Hematopoietic multipotent progenitor cell treated with erythropoietin and hydrocortisone succinate and interleukin-3 and kit ligand, for 4 days (in vitro differentiated cells): ENCODE measurements at regions not wholly inside any gene's neighbourhood (a gene's known extent, or its start where the extent isn't known, plus 50 kb on each side); places are given as distances from the start of the nearest gene placed in this dataset.

Experiments used
- DNase-seq: peaks from one replicate; pipeline ENCODE4 v3.0.0-alpha.2; 2015

DNA sequence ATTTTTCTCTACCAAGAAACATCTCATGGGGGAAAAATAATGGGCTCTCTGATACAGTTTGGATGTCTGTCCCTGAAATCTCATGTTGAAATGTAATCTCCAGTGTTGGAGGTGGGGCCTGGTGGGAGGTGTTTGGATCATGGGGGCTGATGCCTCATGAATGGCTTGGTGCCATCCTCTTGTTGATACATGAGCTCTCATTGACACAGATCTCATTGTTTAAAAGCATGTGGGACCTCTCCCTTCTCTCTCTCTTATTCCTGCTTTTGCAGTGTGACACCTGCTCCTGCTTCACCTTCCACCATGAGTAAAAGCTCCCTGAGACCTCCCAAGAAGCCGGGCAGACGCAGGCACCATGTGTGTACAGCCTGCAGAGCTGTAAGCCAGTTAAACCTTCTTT is 332.5 kb upstream of the NRIP1 start:
- no peak for DNase-seq

DNA sequence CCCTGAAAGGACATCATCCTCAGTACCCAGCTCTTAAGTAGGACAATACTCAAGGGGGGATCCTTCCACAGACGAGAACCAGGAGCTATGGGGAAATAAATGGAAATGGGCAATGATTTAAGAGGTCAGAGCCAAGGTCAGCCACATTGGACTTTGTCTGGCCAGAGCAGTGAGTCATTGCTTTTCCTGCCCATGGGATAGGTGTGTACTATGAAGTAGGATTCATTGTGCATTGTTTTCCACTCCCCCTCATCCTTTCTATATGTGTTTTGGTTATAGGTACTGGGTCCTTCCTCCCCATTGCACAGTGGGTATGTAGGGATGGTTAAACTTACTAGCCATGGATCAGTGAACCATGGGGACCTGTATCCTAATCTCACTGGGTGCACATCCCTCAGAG is 328.9 kb upstream of the USP25 start:
- DNase-seq = no peak

DNA sequence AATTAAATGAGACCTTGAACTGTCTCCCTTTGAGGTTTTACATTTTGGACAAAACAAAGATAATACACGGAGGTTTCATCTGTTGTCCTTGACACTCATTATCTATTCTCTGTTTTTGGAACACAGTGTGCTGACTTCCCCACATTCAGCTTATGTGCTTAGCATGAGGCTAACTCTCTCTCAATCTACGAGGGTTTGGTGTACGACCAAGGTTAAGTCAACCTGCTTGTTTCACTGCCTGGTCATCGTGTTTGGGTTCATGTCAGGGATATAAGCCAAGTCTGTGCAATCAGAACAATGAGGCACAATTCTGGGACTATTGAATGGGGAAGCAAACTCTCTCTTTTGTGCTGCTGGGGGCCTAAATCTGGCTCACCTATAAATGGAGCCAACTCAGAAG is 328.5 kb upstream of the USP25 start:
- DNase-seq = no peak

DNA sequence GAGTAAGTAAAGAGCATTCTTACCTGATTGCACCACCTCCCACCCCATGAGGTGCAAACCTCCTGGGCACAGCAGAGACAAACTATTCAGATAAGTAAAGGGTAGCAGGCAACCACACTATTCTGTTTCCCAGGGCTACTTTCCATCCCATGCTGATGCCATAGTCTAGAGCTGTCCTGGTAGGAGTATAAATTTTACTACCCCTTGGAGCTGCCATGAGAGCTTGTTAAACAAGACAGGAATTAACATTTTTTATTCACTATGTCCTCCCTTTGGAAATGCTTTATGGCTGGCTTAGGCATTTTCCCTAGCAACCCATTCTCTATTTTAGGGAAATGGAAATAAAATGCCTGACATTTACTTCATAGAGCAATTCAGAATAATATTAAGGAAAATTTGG is 324.6 kb upstream of the USP25 start:
- DNase-seq = no peak

DNA sequence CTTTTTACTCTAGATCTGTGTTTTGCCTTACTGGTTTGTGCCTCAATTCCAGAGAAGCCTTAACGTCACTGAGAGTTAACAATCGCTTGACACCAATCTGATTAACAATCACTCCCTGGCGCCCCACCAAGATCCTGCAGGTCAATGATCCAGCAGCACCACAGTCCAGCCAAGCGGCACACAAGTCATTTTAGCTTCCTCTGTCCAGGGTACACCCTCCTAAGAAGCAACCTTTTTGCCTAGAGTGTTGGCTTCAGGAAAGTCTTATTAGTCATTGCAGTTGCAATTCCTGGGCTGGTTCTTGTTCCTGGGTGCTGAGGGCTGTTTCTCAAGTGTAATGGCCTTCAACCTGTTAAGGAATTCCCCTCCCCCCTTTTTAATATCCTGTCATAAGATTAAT is 323.0 kb upstream of the USP25 start:
- DNase-seq = no peak

DNA sequence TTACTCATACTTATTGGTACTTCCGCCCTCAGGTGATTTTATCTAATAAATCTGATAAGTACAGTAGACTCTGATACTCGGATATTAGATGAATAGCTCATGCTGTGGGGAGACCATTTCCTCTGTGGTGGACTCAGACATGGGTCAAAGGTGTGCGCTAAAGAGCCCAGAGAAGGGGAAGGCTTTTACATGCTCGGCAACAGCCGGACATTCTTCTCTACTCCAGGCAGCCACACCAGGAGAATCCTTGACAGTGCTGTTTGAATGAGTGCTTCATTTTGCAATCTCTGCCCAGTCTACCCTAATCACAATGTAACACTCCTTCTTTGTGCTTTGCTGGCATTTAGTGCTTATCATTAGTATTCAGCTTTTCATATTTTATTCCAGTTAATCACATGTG is 322.2 kb upstream of the USP25 start:
- no peak for DNase-seq

DNA sequence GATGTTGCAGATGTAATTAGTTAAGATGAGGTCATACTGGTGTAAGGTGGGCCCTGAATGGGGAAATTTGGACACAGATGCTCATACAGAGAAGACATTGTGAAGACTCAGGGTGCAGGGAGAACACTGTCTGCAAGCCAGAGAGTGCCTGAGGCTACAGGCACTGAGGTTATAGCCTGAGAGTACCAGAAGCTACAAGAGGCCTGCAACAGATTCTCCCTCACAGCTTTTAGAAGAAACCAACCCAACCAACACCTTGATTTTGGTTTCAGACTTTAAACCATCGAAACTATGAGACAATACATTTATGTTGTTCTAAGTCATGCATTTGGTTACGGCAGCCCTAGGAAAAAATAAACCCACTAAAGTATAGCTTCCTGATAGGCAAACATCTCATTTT is 321.7 kb upstream of the USP25 start:
- no peak for DNase-seq

DNA sequence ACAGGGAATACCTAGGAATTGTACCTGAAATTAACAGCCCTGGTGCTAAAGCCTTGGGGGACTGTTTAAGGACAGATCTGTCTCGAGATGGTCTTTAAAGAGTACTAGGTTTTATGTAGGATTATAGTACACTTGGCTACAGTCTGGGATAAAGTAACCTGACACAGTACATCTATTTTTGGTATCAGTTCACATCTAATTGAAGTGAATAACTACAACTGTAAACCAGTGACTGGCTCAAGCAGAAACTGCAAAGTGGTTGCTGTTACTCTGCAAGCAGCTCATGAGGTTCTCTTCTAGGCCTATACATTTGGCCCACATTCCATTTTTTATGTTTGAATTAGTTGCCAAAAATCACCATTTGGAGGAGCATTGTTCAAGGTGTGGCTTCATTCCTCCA is 320.8 kb upstream of the USP25 start:
- DNase-seq = no peak

DNA sequence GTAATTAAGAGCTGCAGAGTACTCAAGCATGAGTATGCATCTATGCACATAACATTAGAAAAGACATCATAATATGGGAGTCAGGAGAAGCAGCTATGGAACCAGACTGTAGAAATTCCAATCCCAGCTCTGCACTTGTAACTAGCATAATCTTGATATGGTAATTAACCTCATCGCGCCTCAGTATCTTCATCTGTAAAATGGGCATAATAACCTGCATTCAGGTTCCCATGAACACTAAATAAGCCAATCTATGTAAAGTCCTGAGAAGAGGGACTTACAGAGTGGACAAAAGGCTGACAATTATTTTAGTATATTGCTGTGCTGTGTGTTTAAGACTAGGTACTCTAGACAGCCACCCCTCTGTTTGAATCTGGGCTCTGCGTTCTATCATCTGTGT is 318.9 kb upstream of the USP25 start:
- no peak for DNase-seq

DNA sequence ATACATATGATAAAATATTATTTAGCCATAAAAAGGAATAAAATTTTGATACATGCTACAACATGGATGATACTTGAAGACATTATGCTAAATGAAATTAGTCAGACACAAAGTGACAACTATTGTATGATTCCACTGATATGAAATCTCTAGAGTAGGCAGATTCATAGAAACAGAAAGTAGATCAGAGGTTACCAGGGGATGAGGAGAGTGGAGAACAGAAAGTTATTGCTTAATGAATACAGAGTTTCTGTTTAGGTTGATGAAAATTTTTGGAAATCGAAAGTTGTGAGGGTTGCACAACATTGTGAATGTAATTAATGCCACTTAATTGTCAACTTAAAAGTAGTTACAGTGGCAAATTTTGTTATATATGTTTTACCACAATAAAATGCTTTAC is 315.7 kb upstream of the USP25 start:
- DNase-seq = no peak

DNA sequence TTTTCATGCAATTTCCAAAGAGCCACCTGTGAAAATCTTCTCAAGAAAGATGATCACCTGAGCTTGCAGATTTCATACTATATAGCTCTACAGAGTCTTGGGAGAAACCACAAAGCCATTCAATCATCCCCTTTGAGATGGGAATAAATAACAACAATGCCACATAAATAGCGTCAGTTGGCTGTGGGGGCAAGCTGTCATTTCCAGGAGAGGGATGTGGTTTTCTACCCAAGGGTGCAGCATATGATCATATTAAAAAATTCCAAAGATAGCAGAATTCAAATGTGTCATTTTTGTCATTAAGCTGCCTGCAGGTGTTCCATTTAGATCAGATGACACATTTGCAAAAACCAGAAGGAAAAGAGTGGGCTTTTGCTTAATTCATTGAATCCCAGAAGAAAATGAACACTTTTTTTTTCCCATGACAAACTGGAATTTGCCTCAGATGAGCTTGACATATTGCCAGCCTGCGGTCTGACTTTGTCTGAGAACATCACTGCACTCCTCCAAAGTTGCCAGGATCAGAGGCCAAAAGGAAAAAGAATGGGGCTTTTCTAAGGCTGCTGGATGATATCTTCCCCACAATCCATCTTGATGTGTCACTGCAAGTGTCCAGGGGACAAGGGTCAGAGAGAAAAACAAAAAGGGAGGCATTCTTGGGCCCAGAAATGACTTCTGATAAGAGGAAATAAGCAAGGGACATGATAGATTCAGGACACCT is 314.1 kb upstream of the USP25 start:
- no peak for DNase-seq

DNA sequence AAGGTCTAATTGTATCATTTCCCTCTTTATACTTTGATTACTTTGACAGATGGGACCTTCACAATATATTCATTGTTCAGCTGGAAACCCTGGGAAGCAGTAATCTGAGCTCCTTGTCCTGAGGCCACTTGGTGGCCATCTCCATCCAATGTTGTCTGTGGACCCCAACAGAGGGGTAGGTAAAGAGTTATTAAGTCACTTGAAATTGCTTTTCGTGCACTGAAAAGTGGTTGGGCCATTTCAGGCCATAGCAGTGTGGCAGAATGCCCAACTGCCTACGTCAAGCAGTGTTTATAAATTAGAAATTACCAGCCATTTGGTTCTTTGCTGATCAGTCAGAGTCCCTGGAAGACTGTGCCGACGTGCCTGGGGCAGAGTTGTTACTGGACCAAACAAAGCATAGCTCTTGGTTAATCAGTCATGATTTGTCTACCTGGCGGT is 308.3 kb upstream of the USP25 start:
- DNase-seq = no peak

DNA sequence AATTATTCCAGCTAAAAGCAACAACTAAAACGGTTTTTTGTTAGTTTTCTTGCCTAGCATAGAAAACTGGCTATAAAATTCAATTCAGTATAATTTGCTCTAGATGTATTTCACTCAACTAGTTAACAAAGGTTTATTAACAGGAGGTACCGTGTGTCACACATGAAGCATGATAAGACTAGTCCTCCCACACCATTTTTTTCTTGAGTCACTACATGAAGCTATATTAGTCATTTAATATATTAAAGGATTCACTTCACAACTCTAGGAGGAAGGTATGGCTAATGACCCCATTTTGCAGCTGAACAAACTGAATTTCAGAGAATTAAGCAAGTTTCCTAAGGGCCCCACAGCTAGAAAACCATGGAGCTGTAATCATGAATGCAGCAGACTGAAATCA is 307.8 kb upstream of the USP25 start:
- DNase-seq = no peak

DNA sequence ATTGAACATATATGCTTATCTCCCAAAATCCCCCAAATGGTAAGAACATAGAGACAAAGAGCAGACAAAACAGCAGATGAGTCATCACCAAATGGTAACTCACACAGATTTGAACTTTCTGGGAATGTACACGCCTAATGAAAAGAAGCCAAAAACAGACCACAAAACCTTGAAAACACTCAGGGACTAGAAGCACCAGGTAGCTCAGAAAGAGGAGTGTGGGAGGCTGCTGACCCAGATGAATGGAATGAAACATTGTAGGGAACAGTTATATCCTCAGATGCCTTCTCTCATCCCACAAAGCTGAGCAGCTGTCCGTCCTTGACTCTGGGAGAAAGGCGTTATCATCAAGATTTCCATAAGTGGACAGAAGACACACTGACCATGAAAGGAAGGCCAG is 307.0 kb upstream of the USP25 start:
- no peak for DNase-seq

DNA sequence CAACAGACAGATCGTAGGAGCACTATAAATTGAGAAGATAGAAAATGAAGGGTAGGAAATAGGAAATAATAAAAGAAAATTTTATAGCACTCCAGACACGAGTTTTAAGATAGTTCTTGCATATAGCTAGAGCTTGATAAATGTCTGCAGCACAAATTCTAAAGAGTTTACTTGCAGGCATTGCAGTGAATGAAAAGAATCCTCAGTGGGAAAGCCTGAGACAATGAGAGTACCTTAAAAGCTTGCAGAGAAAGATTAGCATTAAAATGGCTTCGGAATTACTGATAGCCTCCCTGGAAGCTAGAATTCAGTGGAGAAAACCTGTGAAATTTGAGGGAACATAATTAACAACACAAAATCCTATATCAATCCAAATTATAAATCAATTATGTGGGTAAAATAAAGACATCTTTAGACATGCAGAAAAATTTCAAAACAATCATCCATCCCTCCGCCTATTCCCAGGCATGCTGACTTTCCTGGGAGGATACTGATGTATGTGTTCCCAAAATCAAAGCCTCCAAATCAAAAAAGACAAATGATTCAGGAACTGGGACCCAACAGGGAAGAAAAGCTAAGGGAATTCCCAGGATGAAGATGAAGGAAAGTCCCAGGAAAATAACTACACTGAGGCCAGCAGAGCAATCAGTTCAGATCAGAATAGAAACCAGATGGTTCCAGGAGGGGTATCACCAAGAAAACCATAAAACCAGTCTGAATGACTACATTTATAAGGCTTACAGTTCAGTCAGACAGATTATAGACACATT is 305.9 kb upstream of the USP25 start:
- no peak for DNase-seq

DNA sequence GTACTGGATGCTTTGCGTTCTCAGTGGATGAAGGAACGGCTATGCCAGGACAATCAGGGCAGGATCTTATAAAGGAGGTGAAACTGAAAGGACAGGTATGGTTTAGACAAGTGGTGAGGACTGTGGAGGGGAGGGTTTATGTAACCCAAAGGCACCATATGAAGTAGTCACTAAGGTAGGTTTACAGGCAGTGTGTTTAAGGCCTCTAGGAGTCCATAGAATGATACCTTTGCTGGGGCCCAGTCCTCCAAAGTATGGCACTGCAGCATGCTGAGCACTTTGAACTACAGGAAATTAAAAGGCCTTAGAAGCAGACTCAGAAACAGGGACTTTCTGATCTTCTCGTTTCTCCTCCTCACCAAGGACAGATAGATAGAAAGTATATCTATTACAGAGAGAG is 304.7 kb upstream of the USP25 start:
- no peak for DNase-seq

DNA sequence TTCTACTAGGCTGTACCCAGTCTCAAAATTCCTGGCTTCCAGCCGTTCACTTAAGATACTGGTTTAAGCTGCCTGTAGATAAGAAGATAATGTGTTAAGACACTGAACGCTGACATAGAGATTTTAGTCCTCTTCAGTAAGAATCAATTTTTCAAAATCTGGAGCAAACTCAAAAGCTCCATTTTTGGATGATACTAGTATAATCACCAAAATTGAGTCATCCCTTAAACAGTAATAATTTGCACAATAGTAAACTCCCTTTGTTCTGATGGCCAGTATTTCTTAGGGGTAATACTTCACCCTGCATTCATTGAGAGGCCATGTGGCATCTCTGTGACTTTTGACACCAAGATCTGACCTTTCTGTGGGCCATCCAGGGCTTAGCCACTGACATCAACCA is 299.8 kb upstream of the USP25 start:
- no peak for DNase-seq

DNA sequence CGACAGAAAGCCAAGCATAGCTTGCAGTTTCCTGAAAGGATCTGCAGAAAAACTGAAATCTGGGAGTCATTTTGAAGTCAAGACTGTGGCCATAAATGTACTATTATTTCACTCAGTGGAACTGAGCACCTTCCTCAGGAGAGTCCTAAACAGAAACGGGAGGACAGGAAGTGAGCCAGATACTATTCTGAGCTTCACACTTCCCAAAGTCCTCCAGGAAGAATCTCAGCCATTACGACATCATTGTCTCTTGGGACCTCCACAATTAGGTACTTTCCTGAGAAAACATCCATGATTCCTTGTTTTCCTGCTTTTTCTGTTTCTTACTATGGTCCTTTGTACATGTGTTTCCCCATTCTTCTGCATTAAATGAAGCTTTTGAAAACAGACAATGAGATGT is 299.2 kb upstream of the USP25 start:
- no peak for DNase-seq

DNA sequence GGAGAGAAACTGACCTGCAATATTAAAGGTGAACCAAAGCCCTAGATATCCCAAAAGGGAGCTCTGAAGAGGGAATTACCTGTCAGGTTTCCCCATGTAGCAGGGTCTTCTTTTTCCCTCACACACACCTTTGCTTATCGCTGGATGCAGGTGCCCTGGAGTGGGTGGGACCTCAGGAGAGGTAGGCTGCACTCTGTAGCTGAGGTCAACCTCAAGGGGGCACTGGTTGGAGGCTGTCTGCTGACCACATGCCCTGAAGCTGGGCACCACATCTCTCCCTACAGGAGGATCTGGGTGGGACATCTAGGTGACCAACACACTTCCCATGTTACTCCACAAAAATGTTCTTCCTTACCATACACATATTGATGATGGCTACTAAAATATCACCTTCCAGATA is 298.7 kb upstream of the USP25 start:
- DNase-seq = no peak

DNA sequence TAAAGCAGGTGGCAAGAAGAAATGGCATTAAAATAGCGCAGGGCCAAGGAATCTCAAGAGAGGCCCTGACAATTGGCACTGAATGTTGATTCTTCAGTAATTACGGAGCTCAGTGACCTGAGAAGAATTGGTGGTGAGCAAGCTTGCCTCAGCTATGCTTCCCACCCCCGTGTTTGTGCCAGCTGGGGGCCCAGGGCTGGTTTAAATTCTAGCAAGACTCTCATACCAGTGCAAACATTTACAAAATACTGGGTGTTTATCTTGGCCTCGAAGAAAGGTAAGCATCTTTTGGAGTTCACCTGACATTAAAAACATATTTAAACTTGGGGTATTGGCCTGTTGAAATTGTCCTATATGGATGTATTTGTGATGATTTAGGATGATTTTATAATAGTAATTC is 296.7 kb upstream of the USP25 start:
- no peak for DNase-seq

DNA sequence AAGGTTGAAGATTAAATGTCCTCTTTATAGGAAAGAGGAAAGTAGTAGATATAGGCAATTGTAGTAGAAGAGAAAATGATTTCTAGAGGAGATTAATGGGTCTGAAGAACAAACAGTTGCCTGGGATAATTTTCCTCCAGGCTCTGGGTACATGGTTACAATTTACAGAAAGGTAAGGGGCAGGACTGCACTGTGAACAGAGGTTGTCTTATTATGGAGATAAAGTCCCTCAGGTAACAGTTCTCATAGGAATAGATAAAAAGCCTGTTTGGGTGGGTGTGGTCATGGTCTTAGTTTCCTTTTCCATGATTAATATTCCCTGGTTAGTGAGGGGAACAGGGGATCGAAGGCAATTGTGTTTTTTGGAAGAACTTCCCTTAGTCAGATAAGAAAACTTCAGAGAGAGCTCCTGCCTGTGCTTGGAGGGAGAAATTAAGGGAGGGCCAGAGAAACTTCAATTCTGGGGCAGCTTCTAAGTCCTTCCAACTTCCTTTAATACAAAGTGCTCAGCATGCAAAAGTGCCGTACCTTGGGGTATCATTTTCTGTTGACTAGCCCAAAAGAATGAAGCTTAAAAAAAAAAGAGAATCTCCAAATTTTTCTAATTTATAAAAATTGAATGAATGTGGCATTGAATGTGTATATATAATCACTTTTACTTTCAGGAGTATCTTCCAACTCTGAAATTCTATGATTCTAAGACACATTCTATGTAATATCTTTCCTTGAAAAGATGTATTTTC is 295.4 kb upstream of the USP25 start:
- no peak for DNase-seq

DNA sequence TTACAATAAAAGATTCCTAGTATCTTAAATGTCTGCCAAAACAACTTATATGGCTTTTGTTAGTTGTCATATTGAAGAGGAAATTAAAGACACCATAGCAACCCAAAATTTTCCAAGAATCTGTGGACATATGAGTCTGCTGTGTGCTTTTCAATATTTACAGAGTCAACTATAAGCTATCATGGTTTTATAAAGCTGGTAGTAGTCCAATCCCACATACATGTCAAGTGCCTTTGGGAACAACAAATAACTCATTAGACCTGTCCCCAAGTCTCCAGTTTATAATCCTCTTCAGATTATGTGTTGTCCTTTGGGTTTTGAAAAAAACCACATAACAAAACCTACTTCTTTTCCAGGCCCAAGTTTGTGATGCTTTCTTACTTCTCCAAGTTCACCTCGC is 293.8 kb upstream of the USP25 start:
- DNase-seq = peak; percentile 8

DNA sequence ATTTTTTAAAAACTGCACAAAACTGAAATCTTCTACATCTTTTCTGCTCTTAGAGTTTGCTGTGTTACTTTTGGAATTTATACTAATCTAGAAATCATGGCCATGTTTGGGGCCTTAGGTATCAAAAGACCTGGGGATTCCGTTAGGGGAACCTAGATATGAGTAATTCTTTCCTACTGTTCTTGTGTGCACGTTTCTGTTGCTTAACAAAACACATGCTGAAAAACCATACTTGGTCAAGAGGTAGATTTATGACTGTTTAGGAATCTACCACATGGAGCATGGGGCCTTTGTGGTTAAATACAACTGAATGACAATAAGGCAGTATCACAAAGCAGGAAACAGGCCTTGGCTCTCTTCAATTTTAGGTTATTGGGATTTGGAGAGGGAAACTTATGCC is 291.9 kb upstream of the USP25 start:
- DNase-seq = peak; percentile 85

DNA sequence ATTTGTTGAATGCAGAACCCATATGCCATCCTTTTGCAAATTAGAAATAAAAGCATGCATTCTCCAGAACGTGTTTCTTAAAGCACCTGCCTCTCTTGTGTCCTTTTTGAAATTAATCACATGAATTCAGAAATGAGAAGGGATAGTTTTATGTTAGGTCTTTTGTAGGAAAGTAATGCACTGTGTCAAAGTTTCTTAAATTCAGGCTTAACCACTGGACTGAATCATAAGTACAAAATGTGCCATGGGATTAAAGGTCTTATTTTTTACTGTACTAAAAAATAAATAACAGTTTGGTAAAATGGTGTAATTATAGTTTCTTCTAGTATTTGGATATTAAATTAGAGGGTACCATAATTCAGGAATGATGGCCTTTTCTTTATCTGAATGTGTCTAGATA is 290.1 kb upstream of the USP25 start:
- no peak for DNase-seq
